Choroid plexus epithelial cell (primary cell): ENCODE measurements at regions not wholly inside any gene's neighbourhood (a gene's known extent, or its start where the extent isn't known, plus 50 kb on each side); places are given as distances from the start of the nearest gene placed in this dataset.

Experiments used
- DNase-seq: peaks from one replicate; pipeline ENCODE4 v3.0.0-alpha.2; 2010; ENCODE audit warnings: low read depth
- H3K4me3 ChIP-seq: 2 replicates; pipeline ENCODE4 v1.5.1; 2011; ENCODE audit warnings: low read depth, mild to moderate bottlenecking, control low read depth, low read length, moderate library complexity
- TF ChIP-seq, protein P1 (sequence below): conservative IDR thresholded peaks from 2 replicates; pipeline ENCODE4 v1.5.1; 2011; ENCODE audit warnings: low read depth, mild to moderate bottlenecking, control low read depth, inconsistent platforms, low read length, moderate library complexity

DNA sequence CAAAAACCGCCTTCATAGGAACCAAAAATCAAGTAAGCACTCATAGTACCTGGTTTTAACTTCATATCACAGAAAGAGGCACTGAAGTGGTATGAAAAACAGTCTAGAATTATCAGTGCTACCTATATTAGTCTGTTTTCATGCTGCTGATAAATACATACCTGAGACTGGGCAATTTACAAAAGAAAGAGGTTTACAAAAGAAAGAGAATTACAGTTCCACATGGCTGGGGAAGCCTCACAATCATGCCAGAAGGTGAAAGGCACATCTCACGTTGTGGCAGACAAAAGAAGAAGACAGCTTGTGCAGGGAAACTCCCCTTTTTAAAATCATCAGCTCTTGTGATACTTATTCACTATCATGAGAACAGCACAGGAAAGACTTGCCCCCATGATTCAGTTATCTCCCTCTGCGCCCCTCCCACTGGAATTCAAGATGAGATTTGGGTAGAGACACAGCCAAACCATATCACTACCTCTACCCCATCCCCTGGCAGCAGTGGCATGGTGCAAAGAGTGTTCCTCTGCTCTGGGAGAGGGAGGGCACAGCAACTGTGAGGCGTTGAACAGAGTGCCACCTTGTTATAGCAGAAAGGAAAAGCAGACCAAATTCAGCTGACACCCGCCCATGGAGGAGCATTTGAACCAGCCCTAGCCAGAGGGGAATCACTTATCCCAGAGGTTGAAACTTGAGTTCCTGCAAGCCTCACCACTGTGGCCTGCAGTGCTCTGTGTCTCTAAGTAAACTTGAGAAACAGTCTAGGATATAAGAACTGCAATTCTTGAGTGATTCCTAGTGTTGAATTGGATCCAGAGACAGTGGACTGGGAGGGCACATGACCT is 61.9 kb upstream of the PTPRZ1 start:
- H3K4me3 ChIP-seq = no peak overlapping the region
- TF ChIP-seq, protein P1, sequence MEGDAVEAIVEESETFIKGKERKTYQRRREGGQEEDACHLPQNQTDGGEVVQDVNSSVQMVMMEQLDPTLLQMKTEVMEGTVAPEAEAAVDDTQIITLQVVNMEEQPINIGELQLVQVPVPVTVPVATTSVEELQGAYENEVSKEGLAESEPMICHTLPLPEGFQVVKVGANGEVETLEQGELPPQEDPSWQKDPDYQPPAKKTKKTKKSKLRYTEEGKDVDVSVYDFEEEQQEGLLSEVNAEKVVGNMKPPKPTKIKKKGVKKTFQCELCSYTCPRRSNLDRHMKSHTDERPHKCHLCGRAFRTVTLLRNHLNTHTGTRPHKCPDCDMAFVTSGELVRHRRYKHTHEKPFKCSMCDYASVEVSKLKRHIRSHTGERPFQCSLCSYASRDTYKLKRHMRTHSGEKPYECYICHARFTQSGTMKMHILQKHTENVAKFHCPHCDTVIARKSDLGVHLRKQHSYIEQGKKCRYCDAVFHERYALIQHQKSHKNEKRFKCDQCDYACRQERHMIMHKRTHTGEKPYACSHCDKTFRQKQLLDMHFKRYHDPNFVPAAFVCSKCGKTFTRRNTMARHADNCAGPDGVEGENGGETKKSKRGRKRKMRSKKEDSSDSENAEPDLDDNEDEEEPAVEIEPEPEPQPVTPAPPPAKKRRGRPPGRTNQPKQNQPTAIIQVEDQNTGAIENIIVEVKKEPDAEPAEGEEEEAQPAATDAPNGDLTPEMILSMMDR = no peak
- no peak for DNase-seq

- no peak overlapping the region for H3K4me3 ChIP-seq
- TF ChIP-seq, protein P1 = no peak
- no peak for DNase-seq
Measured at GRCh38 chr7:121807078-121807477, 65.9 kb upstream of the PTPRZ1 start.

DNA sequence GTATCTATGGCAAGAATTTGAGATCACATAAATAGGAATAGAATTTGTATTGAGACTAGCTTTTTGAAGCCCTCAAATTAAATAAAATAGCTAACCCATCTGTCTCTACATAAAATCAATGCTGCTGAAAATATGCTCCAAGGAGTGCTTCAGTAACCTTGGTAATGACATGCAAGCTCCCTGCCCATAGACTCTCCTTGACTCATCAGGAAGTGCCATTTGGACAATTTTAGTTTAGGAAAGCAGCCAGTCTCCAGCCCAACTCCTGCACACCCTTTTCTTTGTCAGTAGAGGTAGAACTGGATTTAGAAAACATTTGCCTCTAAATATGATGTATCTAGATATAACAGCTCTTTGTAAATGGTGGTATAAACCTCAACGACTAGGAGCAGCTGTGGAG is 69.9 kb upstream of the PTPRZ1 start:
- TF ChIP-seq, protein P1 = no peak
- no peak overlapping the region for H3K4me3 ChIP-seq
- no peak for DNase-seq

DNA sequence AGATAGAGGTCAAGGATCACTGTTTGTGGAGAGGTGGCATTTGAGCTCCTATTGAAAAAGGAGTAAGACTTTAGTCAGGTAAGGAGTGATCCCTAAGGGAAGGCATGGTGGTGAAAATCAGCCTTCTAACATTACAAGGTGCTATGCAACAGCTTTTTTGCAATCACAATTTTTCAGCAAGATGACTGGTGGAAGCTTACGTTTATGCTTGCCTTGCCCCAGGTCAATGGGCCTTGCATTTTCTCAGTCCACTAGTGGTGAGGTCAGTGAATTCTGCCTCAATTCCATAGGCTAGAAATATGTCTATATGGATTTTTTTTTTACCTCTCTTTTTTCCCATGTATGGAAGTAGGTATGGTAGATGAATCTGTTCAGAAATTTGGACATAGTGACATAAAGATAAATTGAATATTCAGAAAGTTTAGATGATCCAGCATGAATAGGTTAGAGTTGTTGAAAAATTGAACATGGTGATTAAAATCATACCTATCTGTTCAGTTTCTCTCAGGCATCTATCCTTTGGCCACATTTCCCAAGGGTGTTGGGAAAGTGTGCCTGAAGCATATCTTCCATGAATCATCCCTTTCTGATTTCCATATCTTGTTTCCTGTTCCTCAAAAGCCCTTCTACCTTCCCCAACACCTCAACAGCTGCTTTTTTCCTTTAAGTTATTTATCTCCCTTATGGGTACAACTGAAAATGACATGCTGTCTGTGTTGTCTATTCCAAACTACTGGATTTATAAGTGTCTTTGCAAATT is 71.9 kb upstream of the PTPRZ1 start:
- DNase-seq = no peak
- TF ChIP-seq, protein P1 = no peak
- H3K4me3 ChIP-seq = no peak overlapping the region

GRCh38 chr7:121798896-121799295 is 74.1 kb upstream of the PTPRZ1 start:
- TF ChIP-seq, protein P1 = no peak
- H3K4me3 ChIP-seq = no peak overlapping the region
- DNase-seq = peak; percentile 5

DNA sequence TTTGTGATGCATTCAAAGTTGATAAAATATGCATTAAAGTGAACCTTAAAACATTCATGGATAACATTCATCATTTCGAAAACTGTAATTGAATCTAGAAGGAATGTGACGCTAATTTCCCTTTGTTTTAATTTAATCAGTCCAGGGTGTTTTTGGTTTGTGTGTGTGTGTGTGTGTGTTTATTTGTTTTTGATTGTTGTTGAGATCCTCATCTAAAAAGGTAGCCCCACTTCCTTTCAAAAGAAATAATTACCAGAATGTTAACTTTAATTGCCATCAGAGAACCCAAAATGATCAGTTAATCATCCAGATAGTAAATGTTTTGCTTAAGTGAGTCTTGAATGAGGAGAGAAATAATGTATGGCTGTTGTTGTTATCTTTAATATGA is 74.5 kb upstream of the PTPRZ1 start:
- no peak overlapping the region for H3K4me3 ChIP-seq
- TF ChIP-seq, protein P1 = no peak
- DNase-seq = no peak
